ENCODE measurements at regions not wholly inside any gene's neighbourhood (a gene's known extent, or its start where the extent isn't known, plus 50 kb on each side); places are given as distances from the start of the nearest gene placed in this dataset.

GRCh38 chr2:57869758-57870344, 176.8 kb upstream of the VRK2 start:
- Histone ChIP-seq H3K4me2 (no peak overlapping the region), H3K9me3 (ENCODE audit: low read depth) (no peaks in the 10 kb centered on the region), H4K20me1 (ENCODE audit: low read depth) (no peaks in the 10 kb centered on the region), H3K4me3 (no peak overlapping the region), H3K36me3 (no peaks in the 10 kb centered on the region), H3K4me1 (no peaks in the 10 kb centered on the region), H3K9ac (no peak overlapping the region), H3K79me2 (ENCODE audit: low read depth) (no peaks in the 10 kb centered on the region), H2AFZ (replicated peaks) (no peak overlapping the region), H3F3A (ENCODE audit: low read depth) (no peaks in the 10 kb centered on the region), H3K27me3 (no peaks in the 10 kb centered on the region), H3K27ac (no peak overlapping the region)
- TF ChIP-seq EZH2 (IDR thresholded peaks at IDR 0.05) (no peak), EZH2phosphoT487 (IDR thresholded peaks at IDR 0.05) (no peak), CTCF (IDR thresholded peaks at IDR 0.05) (no peak)
- Mint-ChIP-seq H3K27me3 (ENCODE audit: insufficient read depth, low read depth) (peaks cover 3% of the 10 kb centered on the region), H3K4me1 (no peaks in the 10 kb centered on the region), H3K9me3 (peaks cover 2% of the 10 kb centered on the region), H3K4me3 (no peak overlapping the region), H3K27ac (no peak overlapping the region), H3K36me3 (no peaks in the 10 kb centered on the region)
- DNase-seq (ENCODE audit: low spot score) = no peak

GRCh38 chr2:57876313-57876712, 170.3 kb upstream of the VRK2 start:
- DNase-seq (ENCODE audit: low spot score) = no peak
- Mint-ChIP-seq H3K4me1 (peaks cover 11% of the 10 kb centered on the region), H3K27me3 (ENCODE audit: insufficient read depth, low read depth) (no peaks in the 10 kb centered on the region), H3K27ac (no peak overlapping the region), H3K4me3 (no peak overlapping the region), H3K9me3 (no peaks in the 10 kb centered on the region), H3K36me3 (no peaks in the 10 kb centered on the region)
- no peaks in the 10 kb centered on the region for H3K9me3 ChIP-seq (ENCODE audit: low read depth)
- TF ChIP-seq CTCF (IDR thresholded peaks at IDR 0.05) (no peak), EZH2 (IDR thresholded peaks at IDR 0.05) (no peak), EZH2phosphoT487 (IDR thresholded peaks at IDR 0.05) (no peak)
- peaks cover 8% of the 10 kb centered on the region for H3K4me1 ChIP-seq
- H3K4me2 ChIP-seq = no peak overlapping the region
- no peak overlapping the region for H3K9ac ChIP-seq
- H2AFZ ChIP-seq (replicated peaks) = no peak overlapping the region
- H4K20me1 ChIP-seq (ENCODE audit: low read depth) = no peaks in the 10 kb centered on the region
- H3K79me2 ChIP-seq (ENCODE audit: low read depth) = no peaks in the 10 kb centered on the region
- H3F3A ChIP-seq (ENCODE audit: low read depth) = no peaks in the 10 kb centered on the region
- H3K27ac ChIP-seq = no peak overlapping the region
- no peaks in the 10 kb centered on the region for H3K27me3 ChIP-seq
- H3K4me3 ChIP-seq = no peak overlapping the region
- no peaks in the 10 kb centered on the region for H3K36me3 ChIP-seq

- H3F3A ChIP-seq (ENCODE audit: low read depth) = no peaks in the 10 kb centered on the region
- H3K27ac ChIP-seq = no peak overlapping the region
- no peak overlapping the region for H2AFZ ChIP-seq (replicated peaks)
- no peaks in the 10 kb centered on the region for H4K20me1 ChIP-seq (ENCODE audit: low read depth)
- no peaks in the 10 kb centered on the region for H3K9me3 Mint-ChIP-seq
- no peak for TF ChIP-seq EZH2phosphoT487 (IDR thresholded peaks at IDR 0.05)
- no peak for TF ChIP-seq CTCF (IDR thresholded peaks at IDR 0.05)
- no peak for TF ChIP-seq EZH2 (IDR thresholded peaks at IDR 0.05)
- no peak overlapping the region for H3K9ac ChIP-seq
- H3K27me3 Mint-ChIP-seq (ENCODE audit: insufficient read depth, low read depth) = no peaks in the 10 kb centered on the region
- peaks cover 8% of the 10 kb centered on the region for H3K4me1 ChIP-seq
- no peak for DNase-seq (ENCODE audit: low spot score)
- no peaks in the 10 kb centered on the region for H3K9me3 ChIP-seq (ENCODE audit: low read depth)
- no peaks in the 10 kb centered on the region for H3K27me3 ChIP-seq
- no peak overlapping the region for H3K4me2 ChIP-seq
- no peak overlapping the region for H3K4me3 ChIP-seq
- H3K4me3 Mint-ChIP-seq = no peak overlapping the region
- no peaks in the 10 kb centered on the region for H3K36me3 ChIP-seq
- no peak overlapping the region for H3K27ac Mint-ChIP-seq
- H3K36me3 Mint-ChIP-seq = no peaks in the 10 kb centered on the region
- H3K4me1 Mint-ChIP-seq = peaks cover 11% of the 10 kb centered on the region
- no peaks in the 10 kb centered on the region for H3K79me2 ChIP-seq (ENCODE audit: low read depth)
These were observed 168.8 kb upstream of the VRK2 start for GRCh38 chr2:57877811-57878170.
